ENCODE measurements at regions not wholly inside any gene's neighbourhood (a gene's known extent, or its start where the extent isn't known, plus 50 kb on each side); places are given as distances from the start of the nearest gene placed in this dataset.
"Not testable (repeated sequence)": the region's sequence is repeated elsewhere in the genome, so short reads cannot be mapped to it uniquely, and the experiment has no call there.

- H3K36me3 Mint-ChIP-seq (ENCODE audit: low read depth); H3K9me3 Mint-ChIP-seq (ENCODE audit: low read depth); intact Hi-C loops (cut with DNase I, micrococcal nuclease); CTCF ChIA-PET; H3K4me1 Mint-ChIP-seq; H3K27ac Mint-ChIP-seq; H3K27me3 Mint-ChIP-seq; ATAC-seq; H3K4me3 Mint-ChIP-seq; DNase-seq; POLR2A ChIA-PET: not testable (repeated sequence)
Measured at GRCh38 chr7:1620176-1620575, 49.9 kb upstream of the ELFN1 start.

- intact Hi-C loops (cut with DNase I, micrococcal nuclease): no loop called here
- H3K4me3 Mint-ChIP-seq: no peak overlapping the region
- no peak for ATAC-seq
- no peak for DNase-seq
- H3K36me3 Mint-ChIP-seq (ENCODE audit: low read depth): no peaks in the 10 kb centered on the region
- ChIA-PET POLR2A (no interaction called here), CTCF (interaction anchor here (0.7 kb wide), 1 partner anchor 156 kb away, joined by 3 read pairs; no protein-coding TSS in a partner anchor)
- no peak overlapping the region for H3K27ac Mint-ChIP-seq
- no peaks in the 10 kb centered on the region for H3K4me1 Mint-ChIP-seq
- no peaks in the 10 kb centered on the region for H3K27me3 Mint-ChIP-seq
- H3K9me3 Mint-ChIP-seq (ENCODE audit: low read depth): no peaks in the 10 kb centered on the region
Measured at GRCh38 chr7:1619152-1620079, 49.6 kb upstream of the PSMG3 start.
